ENCODE measurements at regions not wholly inside any gene's neighbourhood (a gene's known extent, or its start where the extent isn't known, plus 50 kb on each side); places are given as distances from the start of the nearest gene placed in this dataset.

DNA sequence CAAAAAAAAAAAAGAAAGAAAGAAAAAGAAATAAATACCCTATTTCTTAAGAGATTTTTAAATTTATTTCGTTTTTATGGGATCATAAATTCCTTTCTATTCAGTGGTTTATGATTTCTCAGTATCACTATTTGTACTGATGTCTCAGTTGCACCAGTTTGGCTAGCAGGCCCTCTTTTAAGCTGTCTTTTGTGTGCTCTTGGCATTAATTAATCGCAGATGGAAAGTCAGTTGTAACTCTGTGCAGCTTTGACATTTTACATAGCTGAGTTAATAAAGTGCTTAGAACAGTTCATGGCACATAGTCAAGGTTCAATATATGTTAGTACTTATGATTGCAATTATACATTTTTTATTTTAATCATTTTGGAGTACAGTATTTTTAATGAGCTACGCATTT lies 123.7 kb upstream of the NUDT6 start:
- Mint-ChIP-seq H3K27ac (no peak overlapping the region), H3K27me3 (no peaks in the 10 kb centered on the region), H3K4me1 (no peaks in the 10 kb centered on the region), H3K36me3 (peaks cover 79% of the 10 kb centered on the region), H3K9me3 (peaks cover 56% of the 10 kb centered on the region), H3K4me3 (no peak overlapping the region)
- DNase-seq, result no peak

GRCh38 chr4:123050018-123050417 lies 127.6 kb upstream of the NUDT6 start:
- no peak overlapping the region for H3K4me3 Mint-ChIP-seq
- no peak for DNase-seq
- peaks cover 45% of the 10 kb centered on the region for H3K9me3 Mint-ChIP-seq
- H3K27ac Mint-ChIP-seq, result no peak overlapping the region
- H3K27me3 Mint-ChIP-seq, result no peaks in the 10 kb centered on the region
- H3K4me1 Mint-ChIP-seq, result no peaks in the 10 kb centered on the region
- peaks cover 80% of the 10 kb centered on the region for H3K36me3 Mint-ChIP-seq

DNA sequence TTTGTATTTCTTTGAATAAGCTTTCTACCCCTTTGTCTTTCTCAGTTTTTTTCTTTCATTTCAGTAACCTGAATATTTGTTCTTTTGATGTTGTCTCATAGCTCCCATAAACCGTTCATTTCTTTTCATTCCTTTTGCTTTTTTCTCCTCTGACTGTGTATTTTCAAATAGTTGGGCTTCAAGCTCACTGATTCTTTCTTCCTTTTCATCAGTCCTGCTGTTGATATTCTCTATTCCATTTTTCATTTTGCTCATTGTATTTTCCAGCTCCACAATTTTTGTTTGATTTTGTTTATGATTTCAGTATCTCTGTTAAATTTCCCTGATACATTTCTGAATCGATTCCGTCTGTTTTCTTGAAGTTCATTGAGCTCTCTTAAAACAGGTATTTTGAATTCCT lies 129.6 kb upstream of the NUDT6 start:
- DNase-seq, result no peak
- Mint-ChIP-seq H3K27me3 (no peaks in the 10 kb centered on the region), H3K36me3 (peaks cover 76% of the 10 kb centered on the region), H3K27ac (no peak overlapping the region), H3K4me1 (no peaks in the 10 kb centered on the region), H3K9me3 (peaks cover 41% of the 10 kb centered on the region), H3K4me3 (no peak overlapping the region)

GRCh38 chr4:123055943-123056342 lies 133.5 kb upstream of the NUDT6 start:
- Mint-ChIP-seq H3K27ac (no peak overlapping the region), H3K36me3 (peaks cover 70% of the 10 kb centered on the region), H3K4me1 (no peaks in the 10 kb centered on the region), H3K4me3 (no peak overlapping the region), H3K27me3 (no peaks in the 10 kb centered on the region), H3K9me3 (peaks cover 22% of the 10 kb centered on the region)
- no peak for DNase-seq

GRCh38 chr4:123060039-123060770 lies 137.8 kb upstream of the NUDT6 start:
- Mint-ChIP-seq H3K4me3 (no peak overlapping the region), H3K36me3 (peaks cover 47% of the 10 kb centered on the region), H3K4me1 (no peaks in the 10 kb centered on the region), H3K27ac (no peak overlapping the region), H3K9me3 (peaks cover 10% of the 10 kb centered on the region), H3K27me3 (no peaks in the 10 kb centered on the region)
- DNase-seq, result no peak

DNA sequence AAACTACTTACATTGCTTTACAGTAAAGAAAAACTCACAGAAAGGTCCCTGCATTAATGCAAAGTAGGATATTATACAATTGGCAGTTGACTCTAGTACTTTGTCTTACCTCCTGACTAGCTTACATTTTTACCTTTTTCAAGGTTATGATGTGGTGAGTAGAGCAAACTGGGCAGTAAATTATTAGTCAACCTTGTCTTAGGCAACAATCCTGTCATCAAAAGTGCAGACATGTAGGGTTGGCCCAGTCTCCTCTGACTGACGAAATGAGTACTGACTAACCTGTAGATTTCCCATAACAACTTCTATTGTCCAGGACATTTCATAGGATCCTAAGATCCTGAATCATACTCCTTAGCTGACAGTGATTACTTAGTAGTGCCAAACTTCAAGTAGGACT lies 142.0 kb upstream of the NUDT6 start:
- H3K9me3 Mint-ChIP-seq, result peaks cover 2% of the 10 kb centered on the region
- H3K27me3 Mint-ChIP-seq, result no peaks in the 10 kb centered on the region
- H3K4me3 Mint-ChIP-seq, result no peak overlapping the region
- no peak for DNase-seq
- no peak overlapping the region for H3K27ac Mint-ChIP-seq
- H3K4me1 Mint-ChIP-seq, result no peaks in the 10 kb centered on the region
- peaks cover 22% of the 10 kb centered on the region for H3K36me3 Mint-ChIP-seq

GRCh38 chr4:123068081-123068480 lies 145.7 kb upstream of the NUDT6 start:
- H3K4me3 Mint-ChIP-seq, result no peak overlapping the region
- peaks cover 2% of the 10 kb centered on the region for H3K36me3 Mint-ChIP-seq
- no peak overlapping the region for H3K27ac Mint-ChIP-seq
- no peaks in the 10 kb centered on the region for H3K4me1 Mint-ChIP-seq
- H3K9me3 Mint-ChIP-seq, result no peaks in the 10 kb centered on the region
- no peak for DNase-seq
- H3K27me3 Mint-ChIP-seq, result no peaks in the 10 kb centered on the region

DNA sequence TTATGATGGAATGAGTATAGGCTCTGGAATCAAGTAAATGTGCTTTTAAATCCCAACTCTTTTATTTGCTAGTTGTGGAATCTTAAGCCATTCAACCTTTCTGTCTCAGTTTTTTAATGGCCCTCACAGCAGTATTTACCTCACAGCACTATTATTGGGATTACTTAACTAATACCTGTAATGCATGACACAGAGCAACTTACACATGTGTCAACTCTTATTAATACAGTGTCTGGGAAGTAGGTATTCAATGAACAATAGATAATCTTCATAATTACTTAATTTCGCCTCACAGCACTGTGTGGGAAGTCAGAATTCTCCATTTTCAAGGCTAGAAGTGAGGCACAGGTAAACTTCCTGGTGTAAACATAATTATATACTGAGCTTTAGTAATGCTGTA lies 149.7 kb upstream of the NUDT6 start:
- Mint-ChIP-seq H3K27me3 (no peaks in the 10 kb centered on the region), H3K36me3 (no peaks in the 10 kb centered on the region), H3K4me3 (no peak overlapping the region), H3K9me3 (no peaks in the 10 kb centered on the region), H3K27ac (no peak overlapping the region), H3K4me1 (no peaks in the 10 kb centered on the region)
- DNase-seq, result no peak

GRCh38 chr4:123073650-123074049 lies 151.3 kb upstream of the NUDT6 start:
- H3K27ac Mint-ChIP-seq, result no peak overlapping the region
- no peaks in the 10 kb centered on the region for H3K27me3 Mint-ChIP-seq
- H3K4me3 Mint-ChIP-seq, result no peak overlapping the region
- H3K4me1 Mint-ChIP-seq, result no peaks in the 10 kb centered on the region
- DNase-seq, result no peak
- H3K9me3 Mint-ChIP-seq, result no peaks in the 10 kb centered on the region
- peaks cover 2% of the 10 kb centered on the region for H3K36me3 Mint-ChIP-seq

DNA sequence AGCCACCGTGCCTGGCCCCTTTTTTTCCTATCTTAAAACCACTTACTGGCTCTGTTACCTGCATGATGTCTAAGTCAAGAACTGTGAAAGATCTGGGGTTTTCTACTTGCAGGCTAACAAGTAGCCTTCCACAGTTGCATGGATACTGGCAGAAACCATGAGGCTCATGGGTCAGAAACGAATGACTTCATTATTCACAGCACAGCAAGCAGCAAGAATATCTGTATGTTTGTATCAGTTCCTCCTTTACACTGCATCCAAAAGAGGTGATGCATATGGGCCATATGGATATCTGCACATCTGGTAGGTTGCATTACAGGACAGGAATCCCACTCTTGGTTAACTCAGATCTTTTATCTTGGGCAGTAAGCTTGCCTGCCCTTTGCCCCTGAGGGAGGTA lies 154.9 kb upstream of the NUDT6 start:
- DNase-seq, result no peak
- Mint-ChIP-seq H3K4me1 (peaks cover 2% of the 10 kb centered on the region), H3K36me3 (peaks cover 24% of the 10 kb centered on the region), H3K27me3 (no peaks in the 10 kb centered on the region), H3K9me3 (no peaks in the 10 kb centered on the region), H3K27ac (no peak overlapping the region), H3K4me3 (no peak overlapping the region)

DNA sequence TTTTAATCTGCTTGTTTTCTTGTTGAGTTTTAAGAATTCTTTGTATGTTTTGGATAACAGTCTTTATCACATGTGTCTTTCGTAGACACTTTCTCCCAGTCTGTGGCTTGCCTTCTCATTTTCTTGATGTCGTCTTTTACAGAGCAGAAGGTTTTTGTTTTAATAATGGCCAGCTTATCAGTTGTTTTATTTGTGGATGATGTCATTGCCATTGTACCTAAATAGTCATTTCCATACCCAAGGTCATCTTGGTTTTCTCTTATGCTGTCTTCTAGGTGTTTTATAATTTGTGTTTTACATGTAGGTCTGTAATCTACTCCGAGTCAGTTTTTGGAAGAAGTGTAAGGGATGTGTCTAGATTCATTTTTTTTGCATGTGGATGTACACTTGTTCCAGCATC lies 159.6 kb upstream of the NUDT6 start:
- DNase-seq, result no peak
- Mint-ChIP-seq H3K27ac (no peak overlapping the region), H3K4me3 (no peak overlapping the region), H3K36me3 (peaks cover 46% of the 10 kb centered on the region), H3K27me3 (no peaks in the 10 kb centered on the region), H3K9me3 (peaks cover 2% of the 10 kb centered on the region), H3K4me1 (peaks cover 2% of the 10 kb centered on the region)

- Mint-ChIP-seq H3K4me3 (no peak overlapping the region), H3K9me3 (peaks cover 2% of the 10 kb centered on the region), H3K27me3 (no peaks in the 10 kb centered on the region), H3K4me1 (peaks cover 2% of the 10 kb centered on the region), H3K36me3 (peaks cover 55% of the 10 kb centered on the region), H3K27ac (no peak overlapping the region)
- DNase-seq, result no peak
Measured at GRCh38 chr4:123083646-123084045, 161.2 kb upstream of the NUDT6 start.

- H3K27me3 Mint-ChIP-seq, result no peaks in the 10 kb centered on the region
- no peak overlapping the region for H3K4me3 Mint-ChIP-seq
- DNase-seq, result no peak
- peaks cover 2% of the 10 kb centered on the region for H3K9me3 Mint-ChIP-seq
- H3K4me1 Mint-ChIP-seq, result peaks cover 3% of the 10 kb centered on the region
- H3K36me3 Mint-ChIP-seq, result peaks cover 54% of the 10 kb centered on the region
- H3K27ac Mint-ChIP-seq, result no peak overlapping the region
Measured at GRCh38 chr4:123088501-123088900, 166.1 kb upstream of the NUDT6 start.

DNA sequence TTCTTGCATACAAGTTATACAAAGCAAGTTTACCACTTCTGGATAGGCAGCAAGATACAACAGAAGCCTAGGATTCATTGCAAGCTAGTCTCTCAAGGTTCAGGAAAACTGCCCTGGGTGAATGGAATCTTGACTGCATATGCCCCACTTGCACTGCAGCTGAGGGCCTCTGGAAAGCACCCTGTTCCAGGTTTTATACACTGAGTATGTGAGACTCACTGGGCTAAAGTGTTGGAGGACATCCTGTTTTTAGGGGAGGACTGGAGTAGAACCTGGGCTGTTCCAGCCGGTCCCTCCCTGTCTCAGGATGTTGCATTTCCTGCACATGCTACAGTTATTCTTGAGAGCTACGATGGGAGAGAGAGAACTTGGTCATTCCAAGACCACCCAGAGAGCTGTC lies 168.5 kb upstream of the NUDT6 start:
- H3K36me3 Mint-ChIP-seq, result peaks cover 42% of the 10 kb centered on the region
- no peak for DNase-seq
- H3K27ac Mint-ChIP-seq, result no peak overlapping the region
- peaks cover 3% of the 10 kb centered on the region for H3K4me1 Mint-ChIP-seq
- peaks cover 2% of the 10 kb centered on the region for H3K9me3 Mint-ChIP-seq
- H3K27me3 Mint-ChIP-seq, result no peaks in the 10 kb centered on the region
- H3K4me3 Mint-ChIP-seq, result no peak overlapping the region

DNA sequence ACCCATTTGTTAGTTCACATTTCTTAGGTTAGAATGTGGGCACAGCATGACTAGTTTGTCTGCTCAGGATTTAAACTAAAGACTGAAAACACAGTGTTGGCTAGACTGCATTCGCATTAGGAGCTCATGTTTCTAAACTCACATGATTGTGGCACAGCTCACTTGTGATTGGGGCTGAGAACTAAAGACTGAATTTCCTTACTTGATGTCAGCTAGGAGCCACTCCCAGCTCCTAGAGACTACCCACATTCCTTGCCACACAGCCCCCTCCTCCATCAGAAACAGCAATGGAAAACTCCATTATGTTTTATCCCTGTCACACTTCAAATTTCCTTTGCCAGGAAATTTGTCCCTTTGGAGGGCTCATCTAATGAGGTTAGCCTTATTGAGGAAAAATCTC lies 170.2 kb upstream of the NUDT6 start:
- Mint-ChIP-seq H3K9me3 (no peaks in the 10 kb centered on the region), H3K27ac (no peak overlapping the region)

GRCh38 chr4:123093236-123093635 lies 170.8 kb upstream of the NUDT6 start:
- Mint-ChIP-seq H3K27me3 (no peaks in the 10 kb centered on the region), H3K36me3 (peaks cover 25% of the 10 kb centered on the region), H3K4me3 (no peak overlapping the region), H3K27ac (no peak overlapping the region), H3K9me3 (no peaks in the 10 kb centered on the region), H3K4me1 (peaks cover 3% of the 10 kb centered on the region)
- DNase-seq, result no peak

More for the DNA sequence above, 170.2 kb upstream of the NUDT6 start:
- H3K27me3 Mint-ChIP-seq, result no peaks in the 10 kb centered on the region
- peaks cover 28% of the 10 kb centered on the region for H3K36me3 Mint-ChIP-seq
- no peak overlapping the region for H3K4me3 Mint-ChIP-seq
- peaks cover 3% of the 10 kb centered on the region for H3K4me1 Mint-ChIP-seq
- no peak for DNase-seq
